Stimulated activated CD4-positive, alpha-beta T cell treated with anti-CD3 and anti-CD28 coated beads, Interleukin-1b, Interleukin-23, amount 100 ng/mL, for 1 hour (primary cell): ENCODE measurements at regions not wholly inside any gene's neighbourhood (a gene's known extent, or its start where the extent isn't known, plus 50 kb on each side); places are given as distances from the start of the nearest gene placed in this dataset.

Experiments used
- DNase-seq, 2 donors: peaks; one replicate each; pipeline ENCODE4 v3.0.0-alpha.2; 2020; ENCODE audit warnings: low read depth in 2 of 2

DNA sequence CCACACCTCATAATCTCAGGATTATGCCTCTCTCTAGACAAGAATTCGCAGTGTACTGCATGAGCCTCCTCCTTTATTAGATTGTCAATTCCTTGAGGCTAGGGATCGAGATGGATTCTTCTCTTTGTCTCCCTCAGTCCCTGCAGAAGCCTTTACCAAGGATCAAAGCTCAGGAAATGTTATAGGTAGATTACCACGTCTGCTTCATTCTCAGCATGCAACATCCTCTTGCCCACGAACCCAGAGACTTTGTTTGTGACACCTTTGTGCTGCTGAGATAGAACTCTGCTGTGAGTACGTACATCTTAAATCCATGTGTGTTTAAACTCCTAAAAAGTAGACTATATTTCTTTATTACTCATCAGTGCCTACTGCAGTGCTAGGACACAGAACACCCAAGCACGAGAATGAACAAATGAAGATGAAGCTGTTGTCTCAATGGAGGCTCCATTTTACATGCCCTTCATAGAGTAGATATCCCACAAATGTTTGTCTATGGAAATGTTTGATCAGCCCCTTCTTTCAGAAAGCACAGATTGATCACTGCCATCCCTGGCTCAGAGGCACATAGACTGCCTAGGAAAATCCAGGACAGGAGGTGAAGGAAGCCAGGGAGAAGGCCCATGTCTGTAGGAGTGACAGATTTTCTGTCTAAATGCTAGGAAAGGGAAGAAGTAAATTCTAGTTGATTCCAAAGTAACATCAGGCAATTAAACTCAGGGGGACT is 98.8 kb upstream of the KLHL29 start:
- no peak for DNase-seq

DNA sequence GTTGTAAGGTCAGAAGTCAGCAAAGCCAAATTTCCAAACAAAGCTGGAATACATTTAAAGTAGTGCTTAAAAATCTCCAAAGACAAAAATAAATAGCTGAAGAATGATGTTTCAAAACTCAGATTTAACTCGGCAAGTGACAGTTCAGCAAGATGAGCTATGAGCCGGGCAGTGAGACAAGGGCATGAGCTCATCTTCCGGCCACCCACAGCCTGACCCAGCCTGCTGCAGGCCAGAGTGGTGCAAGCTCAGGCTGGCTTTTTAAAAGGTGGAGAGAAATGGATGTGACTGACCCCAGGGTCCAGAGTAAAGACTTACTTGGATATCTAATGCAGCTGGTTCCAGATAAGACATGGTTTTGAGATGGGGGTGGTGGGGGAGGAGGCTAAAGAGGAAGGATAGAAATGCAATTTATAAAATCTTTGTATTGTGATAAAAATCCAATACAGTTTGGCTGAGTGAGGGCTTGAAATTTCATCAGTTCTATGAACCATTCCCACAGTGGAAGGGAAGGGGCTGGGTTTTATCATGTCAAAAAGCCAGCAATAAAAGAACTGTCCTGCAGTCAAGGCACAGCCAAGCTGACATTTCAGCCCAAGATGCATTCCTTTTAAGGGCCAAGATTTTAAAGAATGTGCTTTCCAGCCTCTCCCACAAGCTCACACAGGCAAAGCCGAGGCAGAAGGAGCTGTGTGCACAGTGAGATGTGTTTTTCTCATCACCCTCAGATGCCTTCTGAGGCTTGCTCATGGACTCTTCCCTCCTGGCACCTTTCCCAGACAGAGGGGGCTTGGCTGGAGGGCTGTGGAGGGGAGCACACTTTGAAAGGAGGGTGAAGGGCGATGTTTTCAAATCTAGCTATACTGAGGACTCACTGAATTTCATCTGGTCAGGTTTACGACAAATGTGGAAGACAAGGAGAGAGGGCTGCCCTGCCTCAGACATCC is 97.9 kb upstream of the KLHL29 start:
- DNase-seq, result no peak

DNA sequence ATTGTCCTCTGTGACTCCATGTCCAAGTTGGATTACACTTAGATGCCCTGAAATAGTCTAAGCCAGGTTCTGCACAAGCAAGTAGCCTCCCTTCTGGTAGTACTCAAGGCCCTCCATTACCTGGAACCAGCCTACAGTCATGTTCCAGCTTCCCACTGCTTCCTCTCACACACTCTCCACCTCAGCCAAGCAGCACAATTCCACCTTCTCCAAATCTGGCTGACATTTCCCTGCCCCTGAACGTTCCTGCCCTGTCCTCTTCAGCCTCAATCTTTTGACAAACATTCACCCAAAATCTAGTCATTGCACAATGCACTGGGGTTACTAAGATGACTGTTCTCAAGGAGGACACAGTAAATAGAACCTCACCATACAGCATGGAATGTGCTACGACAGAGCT is 95.3 kb upstream of the KLHL29 start:
- no peak for DNase-seq

DNA sequence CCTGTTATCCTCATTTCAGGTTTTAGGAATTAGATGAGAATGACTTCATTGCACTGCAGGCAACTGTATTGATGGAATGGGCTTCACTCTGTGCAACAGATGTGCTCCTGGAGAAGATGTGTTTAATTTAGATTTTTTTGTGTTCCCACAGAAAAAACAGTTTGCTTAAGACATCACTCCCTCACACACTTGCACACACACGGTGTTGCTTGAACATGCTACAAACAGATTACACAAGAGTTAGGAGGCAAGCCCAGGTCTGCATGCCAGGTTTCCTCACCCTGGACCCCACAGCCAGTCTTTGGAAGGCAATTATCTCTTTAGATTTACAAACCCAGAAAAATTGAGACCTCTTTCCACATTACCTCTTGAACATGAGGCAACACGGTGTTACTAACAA is 93.7 kb upstream of the KLHL29 start:
- DNase-seq, result no peak

DNA sequence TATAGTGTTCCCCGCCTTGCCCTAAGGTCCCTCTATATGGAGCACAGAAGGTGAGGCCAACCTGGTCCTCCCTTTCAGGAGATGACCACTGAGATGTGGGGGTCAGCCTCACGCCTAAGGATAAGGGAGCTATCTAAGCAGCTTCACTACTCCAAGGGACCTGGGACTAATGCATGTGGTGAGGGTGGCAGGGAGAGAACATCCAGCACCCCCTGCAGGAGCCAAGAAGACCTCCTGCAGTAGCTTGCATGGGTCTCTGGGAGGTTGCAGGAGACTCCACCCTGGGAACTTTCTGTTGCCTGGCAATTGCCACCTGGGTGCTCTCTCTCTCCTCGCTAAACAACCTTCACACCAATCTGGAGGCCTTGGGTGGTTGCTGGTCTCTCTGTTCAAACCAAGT is 93.0 kb upstream of the KLHL29 start:
- DNase-seq, result no peak

DNA sequence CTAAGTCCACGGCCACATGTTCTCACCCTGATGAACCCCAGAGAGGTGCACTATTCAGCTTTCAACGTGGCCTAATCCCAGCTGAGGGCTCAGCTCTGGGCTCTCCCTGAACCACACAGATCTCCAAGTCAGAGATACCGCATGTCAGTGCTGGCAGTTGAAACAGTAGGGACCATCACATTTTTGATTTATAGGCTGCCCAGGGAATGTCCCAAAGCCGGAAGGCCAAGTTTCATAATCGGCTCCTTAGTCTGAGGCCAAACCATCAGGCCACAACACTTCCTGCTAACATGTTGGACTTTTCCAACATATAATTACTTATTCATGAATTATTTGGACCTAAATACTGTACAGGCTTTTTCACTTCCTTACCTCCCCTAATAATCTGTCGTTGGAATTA is 91.9 kb upstream of the KLHL29 start:
- DNase-seq, result no peak

DNA sequence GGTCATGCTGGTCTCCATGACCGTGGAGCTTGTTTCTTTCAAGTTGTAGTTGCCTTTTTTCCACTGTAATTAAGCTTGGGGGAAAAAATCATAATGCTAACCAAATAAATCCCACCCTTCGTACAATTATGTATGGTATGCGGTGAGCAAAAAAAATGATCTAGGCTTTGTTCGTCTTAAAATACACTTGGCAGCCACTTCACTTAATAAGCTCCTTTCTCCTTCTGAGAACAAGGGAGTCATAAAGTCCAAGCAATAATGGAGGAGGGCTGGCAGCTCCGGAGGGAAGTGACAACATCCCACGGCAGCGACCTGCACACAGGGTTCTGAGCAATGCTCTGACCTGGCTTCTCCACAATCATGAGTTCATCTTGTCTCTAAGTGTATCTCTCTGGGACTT is 91.2 kb upstream of the KLHL29 start:
- no peak for DNase-seq

DNA sequence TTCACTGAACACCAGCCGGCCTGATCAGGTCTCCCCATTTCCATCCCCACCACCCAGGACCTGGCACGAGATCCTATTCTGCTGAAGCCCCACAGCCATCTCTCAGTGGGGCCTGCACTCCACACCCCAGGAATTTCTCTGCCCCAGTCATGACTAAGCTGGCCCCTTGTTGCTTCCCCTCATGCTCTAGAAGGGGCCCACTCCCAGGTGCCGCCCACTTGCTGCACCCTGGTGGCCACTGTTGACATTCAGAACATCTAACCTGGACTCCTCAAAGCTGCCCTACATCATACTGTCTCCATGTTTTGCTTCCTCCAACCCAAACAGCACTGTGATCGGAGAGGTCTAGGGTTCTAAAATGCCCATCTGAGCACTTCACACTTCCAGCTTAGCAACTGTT is 90.7 kb upstream of the KLHL29 start:
- no peak for DNase-seq

DNA sequence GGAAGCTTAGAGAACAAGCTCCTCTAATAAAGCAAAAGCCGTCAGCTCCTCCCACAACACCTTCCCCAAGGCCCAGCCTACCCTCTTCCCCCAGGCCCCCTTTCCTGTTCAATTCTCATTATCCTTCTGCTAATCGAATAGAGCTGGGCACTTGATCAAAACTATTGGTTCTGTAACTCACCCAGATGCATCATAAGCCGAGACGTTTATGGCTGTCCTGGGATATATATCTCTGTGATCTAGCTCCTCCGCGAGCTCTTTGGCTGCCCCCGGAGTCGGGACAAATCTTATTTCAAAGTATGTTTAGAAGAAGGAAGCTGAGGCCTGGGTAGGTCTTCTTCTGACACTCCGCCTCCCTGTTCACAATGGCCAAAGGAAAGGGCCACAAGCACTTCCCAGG is 88.3 kb upstream of the KLHL29 start:
- no peak for DNase-seq

DNA sequence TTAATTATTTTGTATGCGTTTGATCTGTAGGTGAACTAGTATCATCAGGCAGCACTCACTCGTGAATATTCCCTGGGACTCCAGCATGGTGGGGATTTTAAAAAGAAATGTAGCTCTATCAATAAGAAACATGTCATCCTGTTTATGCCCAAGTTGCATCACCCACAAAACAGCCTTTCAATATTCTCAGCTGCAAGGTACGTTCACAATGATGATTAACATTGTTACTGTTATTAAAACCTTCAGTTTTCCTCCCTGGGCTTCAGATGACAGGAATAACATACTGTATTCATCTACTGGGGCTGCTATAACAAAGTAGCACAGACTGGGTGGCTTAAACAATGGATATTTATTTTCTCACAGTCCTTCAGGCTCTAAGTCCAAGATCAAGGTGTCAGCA is 87.9 kb upstream of the KLHL29 start:
- DNase-seq, result no peak

DNA sequence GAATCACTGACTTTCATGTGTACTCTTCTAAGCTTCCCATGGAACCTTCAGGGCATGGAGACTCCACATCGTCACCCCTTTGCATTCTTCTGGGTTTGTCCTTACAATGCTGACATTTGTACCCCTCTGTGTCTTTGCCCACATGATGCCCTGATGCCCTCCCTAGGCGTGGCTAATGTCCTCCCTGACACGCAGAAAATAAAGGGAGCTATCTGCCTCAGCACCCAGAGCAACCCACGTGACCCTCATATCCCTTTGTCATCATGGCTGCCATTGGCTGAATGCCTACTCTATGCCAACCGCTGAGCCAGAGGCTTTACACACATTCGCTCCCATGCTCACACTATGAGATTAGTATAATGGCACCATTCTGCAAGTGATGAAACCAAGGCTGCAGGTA is 86.4 kb upstream of the KLHL29 start:
- no peak for DNase-seq

DNA sequence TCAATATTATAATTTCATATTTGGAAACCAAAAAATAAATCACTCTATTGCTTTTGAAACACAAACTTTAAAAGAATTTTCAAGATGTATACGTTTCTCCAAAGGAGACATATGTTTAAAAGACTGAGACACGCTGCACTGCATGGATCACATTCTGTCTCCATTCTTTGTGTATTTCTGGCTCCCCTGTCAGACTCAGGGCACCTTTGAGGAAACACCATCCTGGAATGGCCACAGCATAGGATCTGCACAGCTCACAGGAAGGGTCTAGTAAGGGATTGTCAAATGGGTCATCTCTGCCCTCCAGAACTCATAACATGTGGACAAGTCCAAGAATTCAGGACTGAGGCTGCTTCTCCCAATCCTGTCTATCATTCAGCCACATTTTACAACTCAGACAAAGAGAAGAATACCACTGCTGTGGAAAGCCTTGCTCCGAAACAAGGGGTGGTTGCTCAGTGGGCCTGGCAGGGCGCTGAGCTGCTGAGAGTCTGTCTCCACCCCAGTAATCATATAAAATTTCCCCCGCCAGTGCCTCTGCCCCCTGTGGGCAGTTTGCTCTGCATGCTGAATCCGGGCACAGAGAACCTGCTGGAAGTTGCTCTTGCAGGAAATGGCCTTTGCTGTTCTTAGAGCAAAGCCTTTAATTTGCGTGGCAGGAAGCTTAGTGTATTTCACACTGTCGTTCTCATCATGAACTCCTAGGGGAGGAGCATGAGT is 85.3 kb upstream of the KLHL29 start:
- DNase-seq, result no peak

DNA sequence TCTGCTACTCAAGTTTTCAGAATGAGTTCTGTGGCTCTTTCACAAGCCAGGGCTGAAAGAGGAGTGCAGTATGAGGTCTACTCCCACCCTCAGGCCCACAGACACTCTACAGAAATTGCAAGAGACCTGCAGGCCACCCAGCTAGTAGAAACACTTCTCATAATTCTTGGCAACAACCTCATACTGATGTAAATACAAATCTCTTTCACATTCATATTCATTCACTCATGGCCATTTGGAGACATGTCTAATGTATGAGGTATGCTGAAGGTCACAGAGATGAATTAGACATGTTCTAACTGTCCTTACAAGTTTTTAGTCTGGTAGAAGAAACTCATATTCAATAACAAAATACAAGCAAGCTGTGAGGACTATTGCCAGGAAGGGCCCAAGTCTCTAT is 83.8 kb upstream of the KLHL29 start:
- DNase-seq, result no peak

DNA sequence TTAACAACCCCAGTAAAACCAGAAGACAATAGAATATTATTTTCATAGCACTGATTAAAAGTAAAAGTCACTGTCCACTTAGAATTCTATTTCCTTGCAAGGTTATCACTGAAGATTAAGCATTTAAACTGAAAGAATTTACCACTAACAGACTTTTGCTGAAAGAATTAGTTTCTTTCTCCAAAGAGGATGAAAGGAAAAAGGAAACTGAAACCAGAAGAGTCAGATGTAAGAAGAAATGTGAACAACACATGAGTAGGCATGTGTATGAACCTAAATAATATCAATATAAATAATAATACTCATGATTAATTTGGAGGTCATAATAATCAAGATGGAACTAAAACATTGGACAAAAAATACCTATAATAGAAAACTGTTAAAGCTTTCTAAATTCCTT is 82.4 kb upstream of the KLHL29 start:
- DNase-seq, result no peak

DNA sequence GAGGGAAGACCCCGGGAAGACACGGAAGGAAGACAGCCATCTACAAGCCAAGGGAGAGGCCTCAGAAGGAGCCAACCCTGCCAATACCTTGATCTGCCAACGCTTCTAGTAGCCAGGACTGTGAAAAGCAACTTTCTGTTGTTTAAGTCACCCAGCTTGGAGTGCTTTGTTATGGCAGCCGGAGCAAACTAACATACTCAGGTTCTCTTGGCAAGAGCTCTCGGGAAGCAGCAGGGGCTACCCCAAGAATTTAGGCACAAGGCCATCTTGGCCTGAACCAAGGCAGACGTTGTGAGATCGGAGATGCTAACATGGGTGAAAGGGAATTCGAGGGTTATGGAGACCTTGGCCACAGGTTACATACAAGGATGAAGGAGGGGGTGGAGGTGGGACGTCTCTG is 78.6 kb upstream of the KLHL29 start:
- DNase-seq, result no peak

DNA sequence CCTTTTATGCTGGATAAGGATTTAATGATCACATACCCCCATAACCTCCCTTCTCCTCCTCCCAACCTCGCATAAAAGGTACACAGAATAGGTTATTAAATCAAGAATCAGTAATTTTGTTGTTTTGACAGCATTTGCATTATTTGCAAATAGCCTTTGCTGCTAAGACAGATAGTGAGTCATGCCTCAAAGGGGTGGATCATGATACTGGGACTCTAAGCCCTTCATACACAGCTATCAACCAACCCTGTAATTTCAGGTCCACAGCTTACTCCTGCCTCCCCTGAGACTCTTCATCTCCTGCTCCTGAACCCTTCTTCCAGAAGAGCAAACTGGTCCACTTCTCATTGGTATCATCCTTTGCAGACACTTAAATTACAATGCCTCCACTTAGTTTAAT is 73.8 kb upstream of the KLHL29 start:
- DNase-seq, result no peak

DNA sequence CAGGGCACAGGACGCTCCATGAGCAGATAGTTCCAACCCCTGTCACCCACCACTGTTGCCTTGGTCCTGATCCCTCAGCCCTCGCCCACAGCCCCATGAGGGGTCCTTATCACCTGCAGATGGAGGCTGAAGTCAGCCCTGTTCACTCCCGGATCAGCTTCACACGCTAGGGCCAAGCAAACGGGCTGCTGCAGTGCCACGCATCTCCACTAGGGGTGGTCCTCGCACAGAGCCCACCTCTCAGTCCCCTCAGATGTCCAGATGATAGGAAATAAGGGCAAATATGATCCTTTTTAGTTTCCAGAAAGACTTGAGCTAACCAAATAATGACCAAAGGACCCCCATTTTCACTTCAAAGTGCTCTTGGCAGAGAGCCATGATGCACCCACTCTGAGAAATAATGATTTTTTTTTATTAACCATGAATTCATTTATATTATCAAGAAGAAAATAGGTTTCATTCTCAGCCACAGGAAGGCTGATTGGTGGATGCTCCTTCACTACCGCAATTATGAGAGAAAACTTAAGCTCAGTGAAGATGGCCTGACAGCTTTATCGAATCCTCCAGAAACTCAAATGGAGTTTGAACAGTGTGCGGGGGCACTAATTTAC is 71.9 kb upstream of the KLHL29 start:
- DNase-seq, result no peak

DNA sequence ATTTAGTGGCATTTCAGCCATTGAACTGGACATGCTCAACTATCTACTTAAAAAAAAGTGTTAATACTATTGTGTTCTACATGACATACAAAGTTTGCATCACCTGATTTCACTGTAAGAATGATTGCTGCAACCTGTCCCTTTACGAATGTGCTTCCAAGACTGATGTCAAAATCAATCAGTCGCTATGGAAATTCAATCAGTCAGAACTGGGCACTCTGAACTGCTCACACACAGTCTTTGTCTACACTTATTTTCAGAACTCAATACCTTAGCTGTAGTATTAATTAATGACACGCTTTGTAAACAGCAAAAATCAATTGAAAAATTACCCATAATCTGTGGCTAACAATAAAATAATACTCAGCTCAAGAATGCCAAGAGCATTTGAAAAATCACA is 70.3 kb upstream of the KLHL29 start:
- DNase-seq, result no peak

DNA sequence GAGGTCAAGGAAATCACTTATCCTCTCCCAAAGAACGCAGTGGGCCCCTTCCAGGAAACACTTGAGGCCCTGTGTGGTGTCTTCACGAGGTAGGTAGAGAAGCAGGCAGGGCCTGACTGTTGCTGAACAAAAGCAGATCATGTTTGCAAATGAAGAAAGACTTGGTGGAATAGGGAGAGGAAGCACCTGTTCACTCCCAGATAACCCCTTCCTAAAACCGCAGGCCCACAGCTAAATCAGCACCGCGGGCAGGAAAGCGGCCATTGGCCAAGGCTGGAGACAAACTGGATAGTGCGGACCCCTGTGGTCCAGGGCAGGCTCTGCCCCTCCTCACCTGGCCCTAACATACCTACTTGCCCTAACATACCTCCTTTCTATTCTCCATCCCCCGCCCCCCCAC is 64.9 kb upstream of the KLHL29 start:
- DNase-seq, result no peak

DNA sequence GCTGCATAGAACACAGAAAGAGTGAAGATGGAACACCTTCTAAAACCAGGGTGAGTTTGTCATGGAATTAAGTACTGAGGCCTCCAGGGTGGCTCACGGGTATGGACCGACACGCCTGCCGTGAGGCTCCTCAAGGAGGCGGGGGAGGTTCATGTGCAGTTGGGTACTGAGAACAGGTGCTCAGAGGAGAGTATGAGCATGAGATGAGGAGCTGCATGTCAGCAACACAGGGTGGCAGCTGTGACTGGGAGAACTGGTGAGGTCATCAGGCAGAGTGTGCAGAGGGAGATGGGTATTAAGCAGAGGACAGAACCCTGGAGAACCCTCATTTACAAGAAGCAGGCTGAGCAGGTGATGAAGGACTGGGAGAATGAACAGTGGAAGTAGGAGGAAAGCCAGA is 63.2 kb upstream of the KLHL29 start:
- DNase-seq, result no peak

DNA sequence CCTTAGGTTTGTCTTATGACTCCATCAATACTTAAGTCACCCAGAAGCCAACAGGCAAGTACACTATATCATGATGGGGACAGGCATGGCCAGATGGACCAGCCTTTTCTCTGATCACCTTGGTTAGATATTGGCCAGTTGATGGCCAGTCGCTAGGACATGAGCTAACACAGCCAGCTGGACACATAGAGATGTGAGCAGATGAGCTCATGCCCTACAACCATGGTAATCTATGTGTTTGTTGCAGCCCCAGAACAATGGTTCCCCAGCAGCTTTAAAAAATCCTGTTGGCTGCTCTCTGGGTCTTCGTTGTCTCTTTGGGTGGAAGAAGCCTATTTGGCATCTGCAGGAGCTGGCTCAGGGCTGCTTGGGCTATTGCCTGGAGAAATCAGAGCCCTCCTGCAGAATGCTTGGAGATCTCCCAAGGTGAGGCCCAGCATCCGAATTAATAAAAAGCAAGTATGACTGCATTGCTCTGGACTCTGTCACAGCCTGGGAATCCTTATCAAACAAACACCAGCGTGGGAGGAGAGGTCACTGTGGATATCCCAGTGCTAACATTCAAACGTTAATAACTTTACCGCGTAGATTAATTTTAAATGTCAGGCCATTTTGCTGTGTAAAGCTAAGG is 62.3 kb upstream of the KLHL29 start:
- DNase-seq, result no peak
